Glutamatergic neuron (in vitro differentiated cells): ENCODE measurements at regions not wholly inside any gene's neighbourhood (a gene's known extent, or its start where the extent isn't known, plus 50 kb on each side); places are given as distances from the start of the nearest gene placed in this dataset.

Experiments
- DNase-seq: peaks from one replicate; pipeline ENCODE4 v3.0.0; 2022
- H3K27ac Mint-ChIP-seq: one replicate; pipeline ENCODE4 v1.8.0; 2020; ENCODE audit warnings: mild to moderate bottlenecking, mixed read lengths, inconsistent platforms; ENCODE audit not compliant: unreplicated experiment
- H3K27me3 Mint-ChIP-seq: one replicate; pipeline ENCODE4 v1.8.0; 2020; ENCODE audit warnings: mild to moderate bottlenecking, moderate library complexity, mixed read lengths, inconsistent platforms; ENCODE audit not compliant: unreplicated experiment
- H3K36me3 Mint-ChIP-seq: one replicate; pipeline ENCODE4 v1.8.0; 2020; ENCODE audit warnings: mild to moderate bottlenecking, mixed read lengths, inconsistent platforms; ENCODE audit not compliant: unreplicated experiment
- H3K4me1 Mint-ChIP-seq: one replicate; pipeline ENCODE4 v1.8.0; 2020; ENCODE audit warnings: mild to moderate bottlenecking, low read depth, mixed read lengths, inconsistent platforms; ENCODE audit not compliant: unreplicated experiment
- H3K4me3 Mint-ChIP-seq: one replicate; pipeline ENCODE4 v1.8.0; 2020; ENCODE audit warnings: mild to moderate bottlenecking, mixed read lengths, inconsistent platforms; ENCODE audit not compliant: unreplicated experiment
- H3K9me3 Mint-ChIP-seq: one replicate; pipeline ENCODE4 v1.8.0; 2020; ENCODE audit warnings: mild to moderate bottlenecking, moderate library complexity, mixed read lengths, inconsistent platforms; ENCODE audit not compliant: unreplicated experiment
- CTCF ChIP-seq: fragments of 200-600 bp; sonication (generic); IDR thresholded peaks from one replicate; pipeline ENCODE4 v1.5.0; 2021; ENCODE audit not compliant: partially characterized antibody, unreplicated experiment

GRCh38 chr18:51510020-51510419 lies 312.5 kb upstream of the MEX3C start:
- Mint-ChIP-seq H3K27ac (no peak overlapping the region), H3K4me1 (no peaks in the 10 kb centered on the region), H3K9me3 (peaks cover 2% of the 10 kb centered on the region), H3K36me3 (peaks cover 9% of the 10 kb centered on the region), H3K27me3 (no peaks in the 10 kb centered on the region), H3K4me3 (no peak overlapping the region)
- TF ChIP-seq CTCF, result no peak
- DNase-seq, result no peak

- Mint-ChIP-seq H3K27me3 (no peaks in the 10 kb centered on the region), H3K27ac (no peak overlapping the region), H3K9me3 (no peaks in the 10 kb centered on the region), H3K36me3 (peaks cover 9% of the 10 kb centered on the region), H3K4me3 (no peak overlapping the region), H3K4me1 (no peaks in the 10 kb centered on the region)
- no peak for TF ChIP-seq CTCF
- no peak for DNase-seq
Measured at GRCh38 chr18:51513517-51513916, 316.0 kb upstream of the MEX3C start.

GRCh38 chr18:51514128-51514527 lies 316.6 kb upstream of the MEX3C start:
- Mint-ChIP-seq H3K36me3 (peaks cover 6% of the 10 kb centered on the region), H3K9me3 (no peaks in the 10 kb centered on the region), H3K4me3 (no peak overlapping the region), H3K27ac (no peak overlapping the region), H3K27me3 (no peaks in the 10 kb centered on the region), H3K4me1 (no peaks in the 10 kb centered on the region)
- TF ChIP-seq CTCF, result no peak
- no peak for DNase-seq

GRCh38 chr18:51516478-51517038 lies 319.1 kb upstream of the MEX3C start:
- Mint-ChIP-seq H3K9me3 (no peaks in the 10 kb centered on the region), H3K36me3 (no peaks in the 10 kb centered on the region), H3K4me3 (no peak overlapping the region), H3K27ac (no peak overlapping the region), H3K4me1 (no peaks in the 10 kb centered on the region), H3K27me3 (no peaks in the 10 kb centered on the region)
- no peak for TF ChIP-seq CTCF
- DNase-seq, result no peak

GRCh38 chr18:51519571-51519970 lies 322.1 kb upstream of the MEX3C start:
- H3K36me3 Mint-ChIP-seq, result no peaks in the 10 kb centered on the region
- no peaks in the 10 kb centered on the region for H3K27me3 Mint-ChIP-seq
- no peak overlapping the region for H3K27ac Mint-ChIP-seq
- no peak overlapping the region for H3K4me3 Mint-ChIP-seq
- no peaks in the 10 kb centered on the region for H3K9me3 Mint-ChIP-seq
- no peak for DNase-seq
- no peaks in the 10 kb centered on the region for H3K4me1 Mint-ChIP-seq
- TF ChIP-seq CTCF, result no peak
